ENCODE measurements at regions not wholly inside any gene's neighbourhood (a gene's known extent, or its start where the extent isn't known, plus 50 kb on each side); places are given as distances from the start of the nearest gene placed in this dataset.
"Not testable (repeated sequence)": the region's sequence is repeated elsewhere in the genome, so short reads cannot be mapped to it uniquely, and the experiment has no call there.

- no peak for DNase-seq (ENCODE audit: low spot score)
Observed at GRCh38 chrX:110964786-110965185, 131.2 kb upstream of the PAK3 start.

- DNase-seq (ENCODE audit: low spot score): no peak
Observed at GRCh38 chrX:110962451-110962850, 133.5 kb upstream of the PAK3 start.

GRCh38 chrX:110955706-110956105, 140.3 kb upstream of the PAK3 start:
- no peak for DNase-seq (ENCODE audit: low spot score)

- no peak for DNase-seq (ENCODE audit: low spot score)
Observed at GRCh38 chrX:110954428-110955100, 141.4 kb upstream of the PAK3 start.

GRCh38 chrX:110951472-110952269, 144.3 kb upstream of the PAK3 start:
- no peak for DNase-seq (ENCODE audit: low spot score)

GRCh38 chrX:110944751-110945675, 149.4 kb upstream of the CHRDL1 start:
- DNase-seq (ENCODE audit: low spot score): no peak

- no peak for DNase-seq (ENCODE audit: low spot score)
Observed at GRCh38 chrX:110944311-110944750, 148.7 kb upstream of the CHRDL1 start.

GRCh38 chrX:110941906-110942305, 146.3 kb upstream of the CHRDL1 start:
- DNase-seq (ENCODE audit: low spot score): no peak

GRCh38 chrX:110938977-110939732, 143.5 kb upstream of the CHRDL1 start:
- no peak for DNase-seq (ENCODE audit: low spot score)

GRCh38 chrX:110924871-110925270, 129.3 kb upstream of the CHRDL1 start:
- no peak for DNase-seq (ENCODE audit: low spot score)

- DNase-seq (ENCODE audit: low spot score): no peak
Observed at GRCh38 chrX:110920991-110921390, 125.4 kb upstream of the CHRDL1 start.

GRCh38 chrX:110915570-110915969, 120.0 kb upstream of the CHRDL1 start:
- no peak for DNase-seq (ENCODE audit: low spot score)

- DNase-seq (ENCODE audit: low spot score): no peak
Observed at GRCh38 chrX:110915111-110915510, 119.5 kb upstream of the CHRDL1 start.

GRCh38 chrX:110914281-110914680, 118.7 kb upstream of the CHRDL1 start:
- DNase-seq (ENCODE audit: low spot score): no peak

- not testable (repeated sequence) for DNase-seq (ENCODE audit: low spot score)
Observed at GRCh38 chrX:110904747-110905146, 109.1 kb upstream of the CHRDL1 start.

- DNase-seq (ENCODE audit: low spot score): no peak
Observed at GRCh38 chrX:110881971-110882370, 86.4 kb upstream of the CHRDL1 start.

GRCh38 chrX:110877326-110877725, 81.7 kb upstream of the CHRDL1 start:
- DNase-seq (ENCODE audit: low spot score): no peak

GRCh38 chrX:110871839-110872238, 76.2 kb upstream of the CHRDL1 start:
- DNase-seq (ENCODE audit: low spot score): no peak

- no peak for DNase-seq (ENCODE audit: low spot score)
Observed at GRCh38 chrX:110866421-110866820, 70.8 kb upstream of the CHRDL1 start.

GRCh38 chrX:110863883-110864282, 68.3 kb upstream of the CHRDL1 start:
- no peak for DNase-seq (ENCODE audit: low spot score)

- DNase-seq (ENCODE audit: low spot score): no peak
Observed at GRCh38 chrX:110858565-110858964, 62.9 kb upstream of the CHRDL1 start.

GRCh38 chrX:110853610-110854009, 58.0 kb upstream of the CHRDL1 start:
- no peak for DNase-seq (ENCODE audit: low spot score)
